AG08396 (cell line): ENCODE measurements at regions not wholly inside any gene's neighbourhood (a gene's known extent, or its start where the extent isn't known, plus 50 kb on each side); places are given as distances from the start of the nearest gene placed in this dataset.
A peak's percentile ranks its signal among the peaks of the same experiment; 100 is the strongest.
"Not testable (repeated sequence)": the region's sequence is repeated elsewhere in the genome, so short reads cannot be mapped to it uniquely, and the experiment has no call there.

Experiments
- DNase-seq: peaks from one replicate; pipeline ENCODE4 v3.0.0; 2012; ENCODE audit warnings: low spot score, mixed read lengths

- DNase-seq: no peak
Measured at GRCh38 chr14:55767286-55767685, 187.3 kb downstream of the KTN1 start.

- no peak for DNase-seq
Measured at GRCh38 chr14:55769877-55770276, 189.9 kb downstream of the KTN1 start.

- DNase-seq: no peak
Measured at GRCh38 chr14:55771242-55771981, 191.4 kb downstream of the KTN1 start.

GRCh38 chr14:55772486-55772885 lies 192.5 kb downstream of the KTN1 start:
- DNase-seq: no peak

DNA sequence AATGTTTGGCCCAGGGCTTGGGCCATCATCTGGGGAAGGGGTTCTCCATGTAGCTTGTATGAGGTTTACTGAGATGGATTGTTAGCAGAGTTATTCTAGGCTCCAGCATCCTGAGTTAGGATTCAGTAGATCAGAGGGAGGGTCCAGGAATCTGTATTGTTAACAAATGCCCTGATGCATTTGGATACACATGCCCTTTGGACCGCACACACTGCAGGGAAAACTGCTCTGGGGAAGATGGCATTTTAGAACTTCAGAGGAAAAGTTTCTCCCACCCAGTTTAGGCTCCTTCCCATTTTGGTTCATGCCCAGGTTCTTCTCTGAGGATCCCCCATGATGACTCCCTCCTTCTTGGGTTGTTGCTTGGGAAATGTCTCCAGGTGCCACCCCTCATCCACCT lies 193.3 kb downstream of the KTN1 start:
- no peak for DNase-seq

GRCh38 chr14:55773984-55774545 lies 194.1 kb downstream of the KTN1 start:
- DNase-seq: no peak

- no peak for DNase-seq
Measured at GRCh38 chr14:55777877-55778276, 197.9 kb downstream of the KTN1 start.

GRCh38 chr14:55780156-55780946 lies 200.3 kb downstream of the KTN1 start:
- DNase-seq: peak; percentile 30

- DNase-seq: no peak
Measured at GRCh38 chr14:55781046-55781445, 201.0 kb downstream of the KTN1 start.

DNA sequence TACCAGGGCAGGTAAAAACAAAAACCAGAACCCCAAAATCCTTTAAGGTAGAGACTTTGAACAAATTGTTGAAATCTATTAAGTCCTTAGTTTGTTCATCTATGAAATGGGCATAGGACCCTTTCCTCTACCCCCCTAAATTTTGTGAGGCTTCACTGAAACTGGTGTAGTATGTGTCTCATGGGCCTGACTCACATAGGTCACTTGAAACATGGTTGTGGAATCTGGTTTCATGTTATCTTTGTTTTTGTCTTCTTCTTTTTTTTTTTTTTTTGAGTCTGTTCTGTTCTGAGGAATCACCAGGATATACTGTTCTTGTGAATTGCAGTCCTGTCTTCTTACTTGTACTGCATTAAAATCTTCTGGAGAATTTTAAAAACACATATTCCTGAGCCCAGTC lies 202.2 kb downstream of the KTN1 start:
- no peak for DNase-seq

DNA sequence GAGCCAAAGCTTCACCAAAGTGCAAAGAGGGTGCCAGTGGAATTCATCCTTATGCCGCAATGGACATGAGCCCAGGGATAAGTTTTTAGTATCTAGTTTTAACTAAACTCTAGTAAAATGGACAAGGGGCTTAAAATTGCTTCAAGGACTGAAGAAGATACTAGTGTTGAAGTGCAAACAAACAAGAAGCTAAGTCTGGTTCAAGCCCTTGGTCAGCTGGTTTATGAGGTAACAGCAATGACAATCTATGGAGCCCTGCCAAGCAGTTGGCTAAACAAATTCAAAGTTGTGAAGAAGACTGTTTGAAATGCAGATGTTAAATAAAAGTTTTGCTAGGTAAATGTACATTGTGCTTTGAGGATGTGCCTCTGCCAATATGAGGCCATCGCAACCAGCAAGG lies 209.4 kb downstream of the KTN1 start:
- DNase-seq: no peak

DNA sequence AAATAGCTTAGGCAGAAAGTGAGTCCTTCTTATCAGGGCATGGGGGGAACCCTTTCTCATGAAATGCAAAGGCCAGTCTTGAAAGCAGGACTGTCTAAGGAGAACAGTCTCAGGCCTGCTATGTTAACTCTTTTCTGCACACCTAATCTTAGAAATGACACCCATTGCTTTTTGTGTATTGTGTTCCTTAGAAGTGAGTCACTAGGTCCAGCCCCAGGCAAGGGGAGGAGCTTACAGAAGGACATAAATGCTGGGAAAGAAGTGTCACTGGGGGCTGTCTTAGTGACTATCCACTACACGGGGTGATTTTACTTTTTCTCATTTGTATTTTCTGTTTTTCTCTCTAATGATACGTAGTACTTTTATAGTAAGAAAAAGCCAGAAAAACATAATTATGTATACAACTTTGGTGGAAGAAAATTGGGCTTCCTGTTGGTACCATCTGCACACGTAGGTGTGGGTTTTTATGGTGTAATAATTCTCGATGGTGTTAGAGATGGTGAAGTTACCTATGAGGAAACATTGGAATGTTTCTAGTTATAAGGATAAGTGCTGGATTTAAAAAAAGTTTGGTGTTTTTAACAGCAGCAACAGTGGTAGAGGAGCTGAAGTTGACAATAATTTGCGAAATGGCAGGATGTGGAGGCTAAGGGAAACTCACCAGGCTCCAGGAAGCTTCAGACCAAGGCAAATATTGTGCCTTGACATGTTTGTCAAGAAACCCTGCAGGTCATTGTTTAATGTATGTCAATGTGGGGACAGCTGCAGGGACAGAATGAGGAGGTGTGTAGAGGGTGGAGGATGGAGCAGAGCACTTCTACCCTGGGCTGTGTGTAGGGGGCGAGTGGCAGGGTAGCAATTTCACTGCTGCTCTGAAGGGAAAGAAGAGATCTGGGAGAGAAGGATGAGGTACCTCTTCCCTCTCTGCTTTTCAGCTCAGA lies 214.9 kb downstream of the KTN1 start:
- no peak for DNase-seq

- not testable (repeated sequence) for DNase-seq
Measured at GRCh38 chr14:55796513-55796912, 216.5 kb downstream of the KTN1 start.

GRCh38 chr14:55798406-55798805 lies 218.4 kb downstream of the KTN1 start:
- no peak for DNase-seq

GRCh38 chr14:55799508-55800095 lies 219.6 kb downstream of the KTN1 start:
- no peak for DNase-seq

DNA sequence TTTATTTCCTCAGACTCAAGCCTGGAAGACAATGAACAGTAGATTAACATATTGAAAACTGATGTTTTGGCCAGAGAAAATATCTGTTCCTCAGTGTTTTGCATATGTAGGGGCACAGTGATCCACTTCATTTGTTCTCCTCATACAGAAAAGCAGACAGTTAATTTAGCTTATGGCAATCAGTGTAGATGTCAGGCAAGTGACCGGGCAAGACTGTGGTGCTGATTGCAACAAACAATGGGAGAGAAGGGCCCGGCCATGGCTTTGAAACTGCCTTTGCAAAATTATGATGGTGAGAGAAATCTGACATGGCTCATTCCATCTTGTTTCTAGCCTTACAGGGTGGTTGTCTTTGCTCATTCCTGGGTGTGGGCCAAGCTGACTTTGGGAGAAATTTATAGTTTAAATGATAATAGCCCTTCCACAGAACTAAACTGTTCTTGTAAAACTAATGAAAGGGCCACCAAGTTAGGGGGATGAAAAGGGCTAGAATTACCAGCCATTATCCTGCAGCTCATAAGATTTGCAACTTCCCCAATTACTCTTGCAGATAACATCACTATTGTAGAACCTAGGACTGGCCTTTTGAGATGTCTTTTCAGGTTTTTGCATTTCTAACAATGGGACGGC lies 220.3 kb downstream of the KTN1 start:
- no peak for DNase-seq

- no peak for DNase-seq
Measured at GRCh38 chr14:55801121-55801520, 221.1 kb downstream of the KTN1 start.

- DNase-seq: no peak
Measured at GRCh38 chr14:55802986-55803872, 223.2 kb downstream of the KTN1 start.

GRCh38 chr14:55803873-55804553 lies 224.0 kb downstream of the KTN1 start:
- DNase-seq: no peak

DNA sequence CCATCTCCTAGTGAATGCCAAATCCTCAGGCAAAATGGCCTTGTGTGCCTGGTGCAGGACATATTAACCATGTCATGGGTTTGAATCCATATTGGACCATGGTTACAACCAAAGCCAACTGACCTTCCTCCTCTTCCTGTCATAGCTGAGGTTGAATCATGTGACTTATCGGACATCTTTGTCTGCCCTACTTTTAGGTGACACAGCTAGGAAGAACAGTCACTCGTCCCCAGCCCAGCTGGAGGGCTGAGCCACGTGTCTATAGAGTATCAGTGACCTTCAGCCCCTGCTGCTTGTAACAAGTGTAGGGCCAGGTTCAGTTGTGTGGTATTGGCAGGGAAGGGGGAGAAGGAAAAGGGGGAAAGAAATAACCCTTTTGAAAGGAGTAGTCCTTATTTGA lies 225.2 kb downstream of the KTN1 start:
- no peak for DNase-seq
